Stomach (tissue), 4 donors: ENCODE measurements at regions not wholly inside any gene's neighbourhood (a gene's known extent, or its start where the extent isn't known, plus 50 kb on each side); places are given as distances from the start of the nearest gene placed in this dataset.
"Not testable (repeated sequence)": the region's sequence is repeated elsewhere in the genome, so short reads cannot be mapped to it uniquely, and the experiment has no call there.

Source experiments
- POLR2A ChIP-seq, 4 donors: fragments of 450-650 bp; IDR thresholded peaks; one replicate each; pipeline ENCODE4 v1.6.1; 2016; ENCODE audit warnings: antibody characterized with exemption in 4 of 4, control low read depth in 2 of 4, mild to moderate bottlenecking in 1 of 4, moderate library complexity in 1 of 4
- TF ChIP-seq, protein P1 (sequence below), 7 experiments: fragments of 450-650 bp in 4 of 7; fragments of 200-600 bp in 3 of 7; sonication (generic) in 3 of 7; IDR thresholded peaks; one replicate each; pipeline ENCODE4 v1.5.1; 2016 to 2019; ENCODE audit warnings: antibody characterized with exemption in 7 of 7, control low read depth in 2 of 7, mild to moderate bottlenecking in 1 of 7

DNA sequence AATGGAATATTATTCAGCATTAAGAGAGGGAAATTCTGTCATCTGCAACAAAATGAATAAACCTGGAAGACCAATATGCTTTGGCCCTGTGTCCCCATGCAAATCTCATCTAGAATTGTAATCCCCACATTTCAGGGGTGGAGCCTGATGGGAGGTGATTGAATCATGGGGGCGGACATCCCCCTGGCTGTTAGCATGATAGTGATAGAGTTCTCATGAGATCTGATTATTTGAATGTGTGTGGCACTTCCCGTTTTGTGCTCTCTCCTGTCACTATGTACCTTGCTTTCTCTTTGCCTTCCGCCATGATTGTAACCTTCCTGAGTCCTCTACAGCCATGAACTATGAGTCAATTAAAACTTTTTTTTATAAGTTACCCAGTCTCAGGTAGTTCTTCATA is 83.7 kb upstream of the C1QTNF3 start:
- TF ChIP-seq, protein P1, sequence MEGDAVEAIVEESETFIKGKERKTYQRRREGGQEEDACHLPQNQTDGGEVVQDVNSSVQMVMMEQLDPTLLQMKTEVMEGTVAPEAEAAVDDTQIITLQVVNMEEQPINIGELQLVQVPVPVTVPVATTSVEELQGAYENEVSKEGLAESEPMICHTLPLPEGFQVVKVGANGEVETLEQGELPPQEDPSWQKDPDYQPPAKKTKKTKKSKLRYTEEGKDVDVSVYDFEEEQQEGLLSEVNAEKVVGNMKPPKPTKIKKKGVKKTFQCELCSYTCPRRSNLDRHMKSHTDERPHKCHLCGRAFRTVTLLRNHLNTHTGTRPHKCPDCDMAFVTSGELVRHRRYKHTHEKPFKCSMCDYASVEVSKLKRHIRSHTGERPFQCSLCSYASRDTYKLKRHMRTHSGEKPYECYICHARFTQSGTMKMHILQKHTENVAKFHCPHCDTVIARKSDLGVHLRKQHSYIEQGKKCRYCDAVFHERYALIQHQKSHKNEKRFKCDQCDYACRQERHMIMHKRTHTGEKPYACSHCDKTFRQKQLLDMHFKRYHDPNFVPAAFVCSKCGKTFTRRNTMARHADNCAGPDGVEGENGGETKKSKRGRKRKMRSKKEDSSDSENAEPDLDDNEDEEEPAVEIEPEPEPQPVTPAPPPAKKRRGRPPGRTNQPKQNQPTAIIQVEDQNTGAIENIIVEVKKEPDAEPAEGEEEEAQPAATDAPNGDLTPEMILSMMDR (IDR thresholded peaks at IDR 0.05), result not testable (repeated sequence)
- not testable (repeated sequence) for TF ChIP-seq POLR2A (IDR thresholded peaks at IDR 0.05)
